HG02571 (cell line): ENCODE measurements at regions not wholly inside any gene's neighbourhood (a gene's known extent, or its start where the extent isn't known, plus 50 kb on each side); places are given as distances from the start of the nearest gene placed in this dataset.

Experiments
- ATAC-seq: cut with Tn5 transposase; IDR thresholded peaks from one replicate; pipeline ENCODE4 v1.9.1; 2021; ENCODE audit warnings: mild to moderate bottlenecking, moderate library complexity; ENCODE audit not compliant: unreplicated experiment

DNA sequence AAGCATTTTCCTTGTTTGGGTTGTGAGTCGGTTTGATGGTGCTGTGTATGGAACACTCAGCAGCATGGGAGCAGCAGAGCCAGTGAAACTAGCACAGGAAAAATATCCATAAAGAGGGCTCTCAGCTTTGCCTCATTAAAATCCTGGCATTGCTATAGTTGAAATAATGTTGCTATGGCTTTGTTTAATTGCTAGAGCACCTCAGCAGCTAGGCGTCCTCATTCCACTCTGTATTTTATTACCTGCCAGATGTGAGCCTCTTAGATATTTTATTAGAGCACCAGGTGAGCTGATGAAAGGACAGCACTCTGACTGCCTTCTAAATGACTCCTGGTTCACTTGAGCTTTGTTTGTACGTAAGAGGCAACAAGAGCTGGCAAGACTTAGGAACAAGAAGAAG, 232.4 kb downstream of the MTX2 start:
- ATAC-seq: no peak

DNA sequence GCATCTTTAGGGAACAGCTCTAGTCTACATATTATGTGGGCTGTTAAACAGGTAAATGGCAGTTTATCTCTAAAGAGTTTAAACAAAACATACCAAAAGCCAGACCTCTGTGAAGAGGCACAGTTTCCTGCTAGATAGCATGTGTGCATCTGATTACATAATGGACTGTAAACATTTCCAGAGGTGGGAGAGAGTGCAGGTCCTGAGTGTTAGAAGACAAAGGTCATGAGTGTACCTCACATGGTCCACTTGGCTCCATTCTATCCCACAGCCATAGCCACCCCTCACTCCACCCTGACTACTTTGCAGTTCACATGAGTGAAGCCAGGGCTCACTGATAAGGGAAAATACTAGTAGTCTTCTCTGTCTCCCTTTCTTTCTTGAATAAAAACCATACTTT, 233.4 kb downstream of the MTX2 start:
- ATAC-seq: no peak

DNA sequence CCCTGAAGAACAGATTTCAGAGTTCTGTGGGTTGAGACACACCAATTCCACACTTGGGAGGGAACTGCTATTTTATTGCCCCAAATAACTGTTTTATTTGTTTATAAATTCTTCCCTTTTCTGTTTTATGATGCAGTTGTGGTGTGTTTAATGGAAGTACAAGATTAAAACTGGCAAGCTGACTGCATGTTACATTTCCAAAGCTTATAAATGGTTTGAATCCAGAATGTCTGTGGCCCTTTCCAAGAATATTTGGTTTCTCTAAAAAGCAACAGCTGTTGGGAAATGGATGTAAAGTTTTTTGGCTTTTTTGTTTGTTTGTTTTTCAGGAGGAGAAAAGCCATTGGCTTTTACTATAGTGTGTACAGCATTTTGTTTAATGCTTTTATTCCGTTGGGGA, 234.5 kb downstream of the MTX2 start:
- no peak for ATAC-seq

DNA sequence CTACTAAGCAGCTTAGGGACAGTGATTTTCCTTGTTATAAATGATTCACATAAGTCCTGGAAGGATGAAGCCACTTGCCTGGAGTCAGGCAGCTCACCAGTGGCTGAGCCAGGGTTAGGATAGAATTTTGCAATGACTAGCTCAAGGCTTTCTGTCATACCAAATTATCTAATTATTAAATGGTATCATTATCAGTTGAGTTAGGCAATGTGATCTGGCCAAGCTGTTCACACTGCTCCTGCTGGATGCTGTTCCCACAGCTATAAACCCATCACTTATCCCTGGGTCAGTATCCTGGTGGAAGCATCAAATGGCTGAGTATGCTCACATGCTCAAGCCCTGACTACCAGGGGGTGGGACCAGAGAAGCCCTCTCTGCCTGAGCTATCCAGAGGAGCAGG, 235.2 kb downstream of the MTX2 start:
- ATAC-seq: no peak

DNA sequence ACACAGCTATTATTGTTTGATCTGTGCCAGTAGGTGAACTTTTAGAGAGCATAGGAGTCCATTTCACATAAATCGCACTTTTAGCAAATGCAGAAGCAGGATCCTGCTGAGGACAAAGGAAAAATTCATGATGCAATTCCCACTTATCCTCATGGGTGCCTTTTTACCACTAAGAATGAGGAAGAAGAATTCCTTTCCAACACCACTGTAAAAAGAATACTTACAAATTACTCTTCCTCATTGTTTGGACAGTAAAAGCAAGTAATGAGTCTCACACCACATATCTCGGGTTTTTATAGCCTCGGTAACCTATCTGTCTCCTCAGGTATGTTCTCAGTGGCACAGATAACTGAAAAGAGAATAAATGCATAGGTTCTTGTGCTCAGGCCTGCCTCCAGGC, 238.5 kb downstream of the MTX2 start:
- ATAC-seq: no peak

DNA sequence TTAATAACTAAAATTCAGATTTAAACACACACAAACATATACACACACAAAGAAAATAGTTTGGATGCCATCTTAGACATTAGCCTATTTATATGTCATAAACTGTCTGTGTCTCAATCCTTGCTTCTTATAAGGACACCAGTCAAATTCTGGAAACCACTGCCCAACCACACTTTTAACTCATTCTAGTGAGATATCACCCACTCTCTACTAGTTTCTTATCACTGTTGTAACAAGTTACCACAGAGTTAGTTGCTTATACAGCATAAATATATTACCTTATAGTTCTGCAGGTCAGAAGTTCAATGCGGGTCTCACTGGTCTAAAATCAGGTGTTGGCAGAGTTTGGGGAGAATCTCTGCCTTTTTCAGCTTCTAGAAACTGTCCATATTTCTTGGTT, 239.1 kb downstream of the MTX2 start:
- peak; percentile 29 for ATAC-seq

DNA sequence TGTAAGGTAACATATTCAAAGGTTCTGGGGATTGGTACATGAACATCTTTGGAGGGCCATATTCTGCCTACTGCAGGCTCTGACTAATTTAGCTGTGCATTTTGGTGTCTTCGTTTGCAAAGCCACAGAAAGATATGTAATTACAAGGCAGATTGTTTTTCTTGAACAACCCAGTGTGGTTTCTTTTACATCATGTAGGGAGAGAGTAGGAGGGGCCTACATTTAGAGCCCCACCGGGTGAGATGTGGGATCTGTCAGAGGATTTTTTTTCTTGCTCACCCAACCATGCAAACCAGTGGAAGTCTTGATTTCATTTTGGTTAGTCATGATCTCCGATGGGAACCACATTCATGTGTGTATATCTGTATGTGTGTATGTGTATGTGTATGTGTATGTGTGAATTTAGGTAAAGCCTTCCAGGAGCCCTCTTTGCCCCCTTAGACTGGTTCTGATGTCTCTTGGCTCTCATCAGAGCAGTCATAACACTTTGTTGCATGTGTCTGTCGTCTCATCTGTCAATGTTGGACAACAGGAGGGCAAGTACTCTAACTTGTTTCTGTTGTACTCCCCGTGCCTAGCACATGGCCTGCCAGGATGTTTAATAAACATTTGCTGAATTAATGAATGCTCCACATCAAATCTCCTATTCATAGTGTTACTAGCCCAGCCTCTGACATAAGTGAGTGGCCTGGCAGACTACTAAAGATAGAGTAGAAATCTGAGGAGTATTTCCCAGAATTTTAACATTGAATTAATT, 239.9 kb downstream of the MTX2 start:
- ATAC-seq: peak; percentile 63

DNA sequence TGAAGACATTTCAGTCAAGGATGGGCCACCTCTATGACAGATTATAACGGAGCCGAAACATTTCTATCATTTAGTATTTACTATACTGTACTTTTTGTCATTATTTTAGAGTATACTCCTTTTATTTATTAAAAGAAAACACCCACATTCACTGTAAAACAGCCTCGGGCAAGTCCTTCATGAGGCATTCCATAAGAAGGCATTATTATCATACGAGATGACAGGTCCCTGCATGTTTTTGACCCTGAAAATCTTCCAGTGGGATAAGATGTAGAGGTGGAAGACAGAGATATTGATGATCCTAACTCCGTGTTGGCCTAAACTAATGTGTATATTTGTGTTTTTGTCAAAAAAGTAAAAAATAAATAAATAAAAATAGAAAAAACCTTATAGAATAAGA, 245.0 kb downstream of the MTX2 start:
- ATAC-seq: no peak

DNA sequence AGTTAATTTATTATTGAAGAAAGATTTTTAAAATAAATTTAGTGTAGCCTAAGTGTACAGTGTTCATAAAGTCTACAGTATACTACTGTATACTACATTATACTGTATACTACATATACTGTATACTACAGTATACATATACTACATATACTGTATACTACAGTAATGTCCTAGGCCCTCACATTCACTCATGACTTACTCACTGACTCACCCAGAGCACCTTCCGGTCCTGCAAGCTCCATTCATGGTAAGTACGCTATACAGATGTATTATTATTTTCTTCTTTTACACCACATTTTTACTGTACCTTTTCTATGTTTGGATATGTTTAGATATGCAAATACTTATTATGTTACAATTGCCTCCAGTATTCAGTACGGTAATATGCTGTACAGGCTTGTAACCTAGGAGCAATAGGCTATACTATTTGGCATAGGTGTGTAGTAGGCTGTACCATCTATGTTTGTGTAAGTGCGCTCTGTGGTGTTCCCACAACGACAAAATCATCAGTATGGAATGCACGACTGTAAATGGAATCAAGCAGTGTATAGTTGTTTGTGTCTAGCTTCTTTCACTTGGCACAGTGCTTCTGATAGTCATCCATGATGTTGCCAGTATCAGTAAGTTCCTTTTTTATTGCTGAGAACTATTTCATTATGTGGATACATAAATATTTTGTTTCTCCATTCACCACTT, 245.7 kb downstream of the MTX2 start:
- no peak for ATAC-seq

DNA sequence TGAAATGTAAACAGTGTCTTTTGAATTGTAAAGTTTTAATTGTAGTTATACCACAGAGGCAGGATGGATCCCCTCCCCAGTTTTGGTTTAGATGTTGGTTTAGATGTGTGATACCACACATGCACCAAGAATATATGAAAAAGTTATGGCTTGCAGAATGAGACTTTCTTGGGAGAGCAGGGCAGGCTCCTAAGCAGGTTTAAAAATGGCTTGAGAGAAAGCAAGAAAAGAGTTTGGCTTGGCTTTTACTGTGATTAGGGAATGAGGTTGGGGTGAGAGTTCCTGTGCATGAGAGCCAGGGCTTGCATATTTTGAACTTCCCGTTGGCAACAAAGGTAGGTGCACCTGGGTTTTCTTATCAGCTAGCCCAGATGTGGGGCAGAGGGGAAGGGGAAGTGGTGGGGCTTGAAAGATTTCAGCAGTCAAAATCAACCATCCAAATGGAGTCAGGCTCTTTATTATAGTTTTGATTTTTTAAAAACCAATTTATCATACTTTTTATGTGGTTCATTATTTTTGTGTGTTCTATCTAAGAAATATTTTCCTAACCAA, 246.9 kb downstream of the MTX2 start:
- ATAC-seq: no peak

DNA sequence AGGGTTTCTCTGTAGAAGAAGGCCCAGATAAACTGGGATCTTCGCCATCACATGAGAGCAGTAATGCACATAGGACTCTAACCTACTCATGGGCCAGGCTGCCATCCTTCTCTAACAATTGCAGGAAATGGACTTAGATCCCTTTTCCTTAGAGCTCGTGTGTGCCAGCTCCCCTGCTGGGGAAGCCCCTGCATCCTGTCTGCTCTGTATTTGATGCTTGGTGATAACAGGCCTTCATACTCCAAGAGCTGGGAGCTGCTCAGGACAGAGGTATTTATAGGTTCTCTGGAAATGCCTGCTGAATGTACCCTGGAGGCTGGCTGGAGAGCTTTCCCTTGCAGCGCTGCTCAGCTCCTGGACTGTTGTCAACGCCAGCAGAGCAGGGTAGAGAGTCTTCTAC, 249.6 kb downstream of the MTX2 start:
- ATAC-seq: no peak

DNA sequence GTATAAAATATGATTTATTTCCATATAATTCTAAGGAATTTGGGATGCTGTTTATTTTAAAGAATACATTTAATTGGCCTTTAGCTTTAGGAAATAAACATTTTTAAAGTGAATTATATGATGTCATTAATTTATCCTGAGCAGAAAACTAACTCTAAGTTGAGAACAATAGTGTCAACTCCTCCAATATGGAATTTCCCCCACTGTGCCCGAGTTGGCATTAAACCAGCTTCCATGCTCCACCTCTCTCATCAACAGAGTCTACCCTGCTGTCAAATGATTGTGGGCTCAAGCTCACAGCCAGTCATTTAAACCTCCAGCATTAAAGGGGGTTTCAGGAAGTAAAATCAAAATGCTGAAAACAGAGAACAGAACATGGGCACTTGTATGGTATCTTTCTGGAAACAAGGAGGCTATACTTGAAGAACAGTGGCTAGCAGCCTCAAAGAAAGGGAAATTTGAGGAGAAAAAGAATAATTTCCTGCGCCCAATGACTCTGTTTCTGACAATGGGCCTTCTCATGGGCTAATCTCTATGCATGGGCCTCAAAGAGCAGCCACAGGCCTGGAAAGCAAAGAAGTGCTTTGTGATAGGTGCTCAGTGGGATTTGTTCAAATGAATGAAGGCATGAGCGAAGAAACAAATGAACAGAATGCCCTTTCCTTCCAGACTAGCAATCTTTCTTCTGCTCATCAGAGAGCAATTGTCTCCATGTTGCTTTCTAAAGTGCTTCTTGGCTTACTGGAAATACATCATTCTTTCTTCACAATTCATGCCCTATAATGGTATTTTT, 252.8 kb downstream of the MTX2 start:
- ATAC-seq: no peak

DNA sequence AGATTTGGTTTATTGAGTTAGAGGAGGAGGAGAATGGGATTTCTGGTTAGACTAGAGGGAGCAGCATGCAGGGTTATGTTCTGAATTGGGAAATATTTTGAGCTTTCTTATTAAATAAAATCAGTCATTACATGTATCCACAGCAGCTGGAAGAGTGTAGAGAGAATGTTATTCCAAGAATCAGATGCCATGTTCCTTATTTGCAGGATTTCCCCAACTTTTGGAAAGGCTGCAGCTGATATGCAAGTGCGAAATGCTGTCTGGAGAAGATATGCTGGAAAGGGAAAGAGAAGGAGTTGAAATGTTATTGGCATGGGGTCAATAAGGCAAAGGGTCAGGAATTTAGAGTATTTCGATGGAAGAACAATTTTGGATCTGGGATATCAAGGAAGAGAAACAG, 255.8 kb downstream of the MTX2 start:
- no peak for ATAC-seq

DNA sequence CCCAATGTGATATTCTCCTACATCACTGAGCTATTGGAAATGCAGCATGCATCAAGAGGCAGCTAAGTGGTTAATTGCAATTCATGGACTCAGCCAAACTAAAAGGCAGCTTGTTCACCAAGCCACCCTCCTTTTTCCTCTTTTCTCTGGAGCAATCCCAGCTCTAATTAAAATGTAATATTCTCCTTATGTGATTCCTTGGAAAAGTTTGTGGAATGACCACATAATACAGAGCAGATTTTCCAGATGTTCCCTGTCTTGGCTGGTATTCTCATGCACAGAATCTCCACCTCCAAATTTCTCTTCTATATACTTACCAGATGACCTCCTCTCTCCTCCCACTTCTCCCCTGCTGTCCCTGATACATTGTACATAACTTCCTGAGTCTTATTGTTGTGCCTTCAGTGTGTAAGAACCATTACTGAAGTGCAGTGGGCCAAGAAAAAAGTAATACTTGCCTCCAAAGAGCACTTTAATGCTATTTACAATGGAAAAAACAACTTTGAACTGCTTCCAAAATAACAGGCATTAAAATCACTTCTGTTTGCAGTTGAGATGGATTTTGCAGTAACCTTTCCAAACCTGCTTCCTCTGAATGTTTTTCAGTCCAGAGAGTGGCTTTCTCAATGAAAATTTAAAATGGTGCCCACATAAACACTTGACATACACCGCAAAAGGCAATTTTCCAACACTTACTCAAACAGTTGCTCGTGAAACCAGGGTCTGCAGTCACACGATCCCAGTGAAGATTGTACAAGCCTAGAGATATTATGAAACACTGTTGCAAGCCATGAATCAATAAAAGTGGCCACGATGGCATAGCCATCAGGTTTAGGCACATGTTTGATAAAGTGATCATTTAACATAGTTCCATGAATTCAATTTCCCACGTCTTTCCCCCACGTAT, 258.0 kb downstream of the MTX2 start:
- no peak for ATAC-seq

DNA sequence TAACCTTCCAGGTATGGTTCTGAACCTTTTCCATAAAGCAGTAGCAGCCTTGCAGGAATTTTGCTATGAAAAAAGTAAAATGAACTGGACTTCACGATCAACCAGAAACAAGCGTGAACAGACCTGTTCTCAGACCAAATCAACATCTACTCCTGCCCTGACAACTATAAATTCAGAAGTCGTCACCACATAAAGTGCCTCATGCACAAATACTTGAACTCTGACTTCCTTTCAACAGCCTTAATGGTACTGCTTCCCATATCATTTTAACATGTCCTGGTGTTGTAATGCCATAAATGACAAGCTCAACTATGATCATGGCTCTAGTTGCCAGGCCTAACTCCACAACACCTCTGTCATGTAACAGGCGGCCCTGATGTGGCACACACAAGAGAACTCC, 262.4 kb downstream of the MTX2 start:
- no peak for ATAC-seq

DNA sequence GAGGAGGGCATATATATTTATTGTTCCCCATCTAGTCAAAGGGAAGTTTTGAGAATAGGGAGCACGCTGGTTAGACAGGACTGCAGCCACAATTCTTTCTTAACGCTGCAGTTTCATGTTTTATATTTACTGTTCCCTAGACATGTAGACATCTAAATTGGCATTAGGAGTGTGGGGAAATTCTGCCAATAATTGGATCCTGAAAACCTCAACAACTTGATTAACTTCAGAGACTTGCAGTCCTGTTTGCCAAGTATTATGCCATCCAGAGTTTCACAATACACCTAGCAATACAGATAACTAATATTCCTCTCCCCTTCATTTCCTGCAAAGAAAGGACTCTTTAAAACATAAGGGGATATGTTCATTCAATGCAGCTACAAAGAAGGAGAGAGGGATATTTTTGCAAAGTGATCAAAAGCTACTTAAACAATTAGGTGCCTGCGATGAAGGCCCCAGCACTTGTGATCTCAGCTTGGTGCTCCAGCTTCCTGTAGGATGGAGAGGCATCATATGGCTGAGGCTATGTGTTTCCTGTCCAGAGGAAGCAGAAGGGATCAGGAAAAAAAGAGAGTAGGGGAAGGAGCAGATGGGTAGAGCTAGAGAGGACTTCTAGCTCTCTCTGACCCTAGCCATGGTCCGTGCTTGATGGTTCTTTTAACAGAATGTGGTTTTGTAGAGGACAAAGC, 264.4 kb downstream of the MTX2 start:
- ATAC-seq: no peak

DNA sequence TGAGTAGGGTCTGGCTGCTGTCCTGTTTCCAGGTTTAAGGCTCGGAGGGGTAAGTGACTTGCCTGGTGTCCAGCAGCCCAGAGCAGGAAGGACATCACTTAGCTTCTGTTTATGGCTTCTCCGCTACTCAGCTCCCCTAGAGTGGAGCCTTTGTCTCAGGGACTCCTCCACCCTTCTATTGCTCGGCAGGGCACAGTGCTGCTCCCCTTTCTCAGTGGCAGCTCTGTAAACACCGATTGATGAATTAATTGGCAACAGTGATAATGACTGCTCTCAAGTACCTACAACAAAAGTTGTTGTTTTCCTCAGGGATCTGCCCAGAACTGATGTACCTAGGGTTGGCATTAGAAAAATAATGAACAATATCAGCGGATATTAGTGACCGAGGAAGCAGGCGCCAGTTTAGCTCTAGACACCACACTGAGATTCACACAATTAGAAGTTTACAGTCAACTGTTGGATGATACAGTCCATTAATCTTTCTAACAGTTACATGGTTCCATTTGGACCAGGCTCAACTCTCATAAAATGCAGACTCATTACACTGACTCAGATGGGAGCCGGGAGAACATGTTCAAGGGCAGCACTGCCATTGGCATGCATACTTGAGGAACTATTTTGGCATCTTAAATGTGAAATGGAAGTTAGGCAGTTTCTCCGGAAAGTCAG, 265.7 kb downstream of the MTX2 start:
- ATAC-seq: no peak

DNA sequence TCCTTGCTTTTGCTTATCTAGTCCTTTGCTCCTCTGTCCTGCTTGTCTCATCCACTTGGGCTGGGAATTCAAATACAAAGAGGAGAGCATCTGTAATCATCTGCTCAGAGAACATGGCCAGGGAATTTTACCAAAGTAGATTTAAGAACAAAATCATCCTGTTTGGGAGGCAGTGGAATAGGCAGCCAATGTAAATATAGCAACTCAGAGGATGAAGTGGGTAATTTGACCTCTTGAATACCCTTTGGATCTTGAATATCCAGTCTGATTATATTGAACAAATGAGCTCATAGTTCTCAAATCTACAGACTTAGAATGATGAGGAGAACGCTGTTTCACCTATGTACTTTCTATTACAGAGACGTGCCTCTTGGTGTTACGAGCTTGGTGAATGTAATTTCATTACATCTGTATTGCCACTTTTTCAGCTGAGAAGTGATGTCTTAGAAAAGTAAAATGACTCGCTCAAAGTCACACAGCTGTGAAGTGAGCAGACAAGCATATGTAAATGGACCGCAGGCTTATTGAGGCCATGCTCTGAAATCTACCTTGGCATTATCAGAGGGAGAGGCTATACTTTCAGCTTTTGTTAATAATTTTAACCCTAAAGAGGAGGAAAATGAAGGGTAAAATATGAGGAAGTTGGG, 266.3 kb downstream of the MTX2 start:
- no peak for ATAC-seq
